HG02852 (cell line): ENCODE measurements at regions not wholly inside any gene's neighbourhood (a gene's known extent, or its start where the extent isn't known, plus 50 kb on each side); places are given as distances from the start of the nearest gene placed in this dataset.
"Not testable (repeated sequence)": the region's sequence is repeated elsewhere in the genome, so short reads cannot be mapped to it uniquely, and the experiment has no call there.

ENCODE experiments used
- ATAC-seq: cut with Tn5 transposase; IDR thresholded peaks from one replicate; pipeline ENCODE4 v1.9.1; 2021; ENCODE audit warnings: mild to moderate bottlenecking, moderate library complexity; ENCODE audit not compliant: unreplicated experiment

DNA sequence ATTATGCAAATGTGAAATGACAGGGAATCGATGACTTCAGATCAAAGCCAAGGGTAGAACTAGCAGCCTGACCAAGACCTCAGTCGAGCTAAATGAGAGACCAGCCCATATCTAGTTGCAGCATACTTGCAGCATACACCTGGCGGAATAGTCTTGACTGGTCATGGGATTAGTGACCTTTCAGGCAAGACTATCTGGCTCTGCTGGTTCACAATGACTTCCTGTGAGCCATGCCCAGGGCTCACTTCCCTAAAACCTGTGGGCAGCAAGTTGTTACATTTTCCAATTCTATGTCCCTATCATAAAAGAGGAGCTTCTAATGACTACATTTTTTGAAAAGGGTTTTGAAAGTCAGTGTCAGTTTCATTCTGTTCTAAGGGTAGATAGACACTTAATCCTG, 1624.9 kb upstream of the CELF4 start:
- ATAC-seq = no peak

DNA sequence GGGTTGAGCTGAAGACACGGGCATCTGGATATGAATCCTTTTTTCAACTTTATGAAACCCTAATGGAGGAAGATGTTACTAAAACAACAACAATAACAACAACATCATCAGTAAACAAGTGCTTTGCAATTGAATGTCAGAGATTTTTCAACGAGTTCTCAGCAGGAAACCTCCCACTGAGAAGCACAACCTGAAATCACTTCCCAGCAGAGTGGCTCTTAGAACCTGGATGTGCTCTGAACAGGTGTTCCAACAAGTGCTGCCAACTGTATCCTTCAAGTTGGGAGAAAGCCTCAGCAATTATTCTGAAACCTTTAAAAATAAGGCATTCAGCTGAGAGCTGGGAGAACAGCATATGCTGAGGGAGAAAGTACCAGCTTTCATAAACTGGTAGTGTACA, 1622.7 kb upstream of the CELF4 start:
- ATAC-seq = no peak

DNA sequence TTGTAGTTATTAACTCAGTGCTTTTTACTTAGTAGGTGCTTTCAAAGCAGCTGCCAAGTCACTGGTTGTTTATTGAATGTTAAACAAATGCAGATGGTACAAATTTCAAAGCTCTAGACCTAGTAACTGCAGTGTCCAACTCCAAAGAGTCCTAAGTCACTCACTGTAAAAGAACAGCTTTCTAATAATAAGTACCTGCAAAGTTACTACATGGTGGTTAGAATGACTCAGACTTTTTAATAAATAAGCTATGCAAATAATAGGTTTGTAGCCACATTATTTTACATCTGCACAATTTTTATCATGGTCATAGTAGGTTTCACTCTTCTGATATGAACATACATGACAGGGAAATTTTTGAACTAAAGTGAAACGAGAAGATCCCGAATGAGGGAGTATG, 1620.4 kb upstream of the CELF4 start:
- ATAC-seq = no peak

DNA sequence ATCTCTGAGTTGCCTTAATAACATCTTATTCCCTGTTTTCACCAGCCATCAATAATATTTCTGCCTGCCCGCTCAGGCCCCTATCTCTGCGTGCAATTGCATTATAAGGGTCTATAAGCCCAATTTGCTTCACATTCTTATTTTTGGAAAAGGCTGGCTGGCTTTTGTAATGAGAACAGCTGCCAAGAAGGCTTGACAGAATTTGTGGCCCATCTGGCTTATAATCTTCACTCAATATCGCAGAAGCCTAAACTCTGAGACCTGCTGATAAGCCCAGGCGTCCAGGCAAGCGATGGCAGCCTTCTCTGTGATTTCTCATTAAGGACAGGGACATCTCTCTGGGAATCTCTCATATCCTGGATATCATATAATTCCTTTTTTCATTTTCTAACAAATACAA, 1618.6 kb upstream of the CELF4 start:
- ATAC-seq = no peak

DNA sequence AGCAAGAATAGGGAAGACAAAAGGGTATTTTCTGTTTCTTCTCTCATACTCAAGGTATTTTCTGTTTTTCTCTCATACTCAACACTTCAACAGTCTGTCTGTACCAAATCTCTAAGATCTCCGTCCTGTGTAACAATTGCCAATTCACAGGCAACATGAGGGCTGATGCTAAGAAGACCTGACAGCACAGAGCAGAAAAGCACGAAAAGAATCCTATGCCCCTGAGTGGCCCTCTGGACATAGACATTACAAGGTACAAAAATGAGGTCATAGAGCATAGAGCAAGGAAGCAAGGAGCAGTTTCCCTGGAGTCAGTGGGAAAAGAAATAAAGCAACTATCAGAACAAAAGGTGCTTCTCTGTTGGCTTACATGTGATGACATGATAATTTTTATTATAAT, 1612.6 kb upstream of the CELF4 start:
- no peak for ATAC-seq

DNA sequence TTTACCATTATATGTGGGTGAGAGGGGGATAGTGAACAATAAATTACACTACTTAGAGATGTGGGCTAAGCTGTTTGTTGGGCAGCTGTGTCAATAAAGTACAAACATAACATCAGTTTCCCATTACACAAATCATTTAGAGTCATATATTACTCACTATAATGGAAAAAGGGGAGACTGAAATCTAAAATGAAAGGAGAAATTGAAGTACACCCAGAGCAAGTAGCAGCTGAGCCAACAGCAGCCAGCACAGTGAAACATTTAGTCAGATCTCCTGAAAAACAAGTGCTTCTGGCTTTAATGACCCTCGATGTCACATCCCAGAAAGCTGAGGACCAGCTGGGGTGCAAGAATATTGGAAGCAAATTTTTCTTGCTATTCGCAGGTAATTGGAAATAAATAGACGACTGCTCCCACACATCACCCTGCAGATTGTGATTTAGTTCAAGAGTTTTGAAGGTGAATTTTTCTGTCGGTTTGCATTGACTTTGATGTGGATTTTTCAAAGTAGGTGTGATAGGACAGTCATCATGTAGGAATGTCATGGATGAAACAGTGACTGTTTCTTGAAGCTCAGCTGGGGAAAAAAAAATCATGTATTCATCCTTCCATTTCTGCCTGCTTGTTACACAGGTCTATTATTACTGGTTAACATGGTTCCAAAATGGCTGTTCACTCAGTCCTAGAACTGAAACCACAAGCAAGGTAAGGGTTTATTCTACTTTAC, 1607.3 kb upstream of the CELF4 start:
- ATAC-seq = no peak

DNA sequence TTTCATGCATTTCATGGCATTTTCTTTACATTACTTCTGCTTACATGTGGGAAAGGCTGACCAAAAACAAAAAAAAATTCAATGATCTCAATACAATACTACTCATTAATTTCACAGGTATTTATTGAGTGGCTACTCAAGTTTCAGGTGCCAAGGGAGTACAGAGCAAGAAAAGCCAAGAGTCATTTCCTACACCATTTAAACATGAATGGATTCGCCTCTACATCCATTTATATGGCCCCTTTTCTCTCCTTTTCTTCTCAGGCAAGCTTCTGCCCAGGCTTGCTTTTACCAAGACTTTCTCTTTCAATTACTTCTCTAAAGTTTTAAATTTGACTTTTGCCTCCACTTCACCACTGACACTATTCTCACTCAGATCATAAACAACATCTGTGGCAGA, 1603.1 kb upstream of the CELF4 start:
- ATAC-seq = no peak

DNA sequence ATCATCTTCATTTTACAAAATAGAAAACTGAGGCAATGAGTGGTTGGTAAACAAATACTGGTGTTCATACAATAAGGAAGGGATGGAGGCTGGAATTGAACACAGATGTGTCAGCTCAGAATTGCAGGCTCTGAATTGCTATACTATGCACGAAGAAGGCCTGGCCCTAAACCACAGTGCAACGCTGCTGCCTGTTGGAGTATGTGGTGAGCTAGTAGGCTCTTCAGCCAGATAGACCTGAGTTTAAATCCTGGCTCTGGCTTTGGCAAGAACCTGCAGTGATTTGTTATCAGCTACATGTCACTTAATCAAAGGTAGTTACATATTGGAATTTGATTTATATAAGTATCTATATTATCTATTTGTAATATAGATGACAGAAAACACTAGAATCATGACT, 1602.4 kb upstream of the CELF4 start:
- no peak for ATAC-seq

DNA sequence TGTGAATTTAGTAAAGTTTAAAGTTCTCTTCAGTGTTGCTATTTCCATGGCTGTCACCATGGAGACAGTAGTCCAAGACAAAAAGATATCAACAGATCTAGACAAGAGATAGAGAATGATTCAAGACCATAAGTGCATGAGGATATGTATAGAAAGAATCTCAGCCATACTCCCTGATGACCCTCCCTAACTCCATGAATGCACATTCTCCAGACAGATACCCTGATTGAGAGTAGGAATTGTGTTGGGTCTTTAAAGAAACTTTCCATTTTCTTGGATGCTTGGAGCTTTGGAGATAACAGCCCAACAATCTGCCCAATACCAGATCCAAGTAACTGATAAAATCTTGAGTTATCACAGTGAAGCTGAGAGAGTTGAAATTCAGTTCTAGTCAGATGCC, 1601.2 kb upstream of the CELF4 start:
- ATAC-seq = no peak

DNA sequence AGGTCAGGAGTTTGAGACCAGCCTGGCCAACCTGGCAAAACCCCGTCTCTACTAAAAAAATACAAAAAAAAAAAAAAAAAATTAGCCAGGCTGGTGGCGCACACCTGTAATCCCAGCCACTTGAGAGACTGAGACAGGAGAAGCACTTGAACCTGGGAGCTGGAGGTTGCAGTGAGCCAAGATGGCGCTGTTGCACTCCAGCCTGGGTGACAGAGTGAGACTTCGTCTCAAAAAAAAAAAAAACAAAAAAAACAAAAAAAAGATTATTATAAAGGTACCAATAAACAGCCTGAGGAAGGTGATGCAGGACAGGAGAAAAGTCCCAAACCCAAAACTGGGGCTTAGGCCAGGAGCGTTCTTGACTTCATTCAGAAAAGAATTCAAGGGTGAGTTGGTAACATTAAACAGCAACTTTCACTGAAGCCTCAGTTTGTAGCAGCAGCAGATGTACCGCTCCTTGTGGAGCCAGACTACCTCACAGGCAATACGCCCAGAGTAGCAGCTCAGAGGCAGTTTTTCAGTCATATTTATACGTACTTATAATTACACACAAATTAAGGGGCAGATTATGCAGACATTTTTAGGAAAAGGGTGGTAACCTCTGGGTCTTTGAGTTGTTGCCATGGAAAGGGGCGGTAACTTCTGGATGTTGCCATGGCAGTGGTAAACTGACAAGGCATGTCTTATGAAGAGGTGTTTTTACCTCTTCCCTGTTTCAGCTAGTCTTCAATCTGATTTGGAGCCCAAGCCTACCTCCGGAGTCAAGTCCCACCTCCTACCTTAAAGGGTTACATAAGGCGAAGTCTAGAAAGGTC, 1596.6 kb upstream of the CELF4 start:
- ATAC-seq = no peak

DNA sequence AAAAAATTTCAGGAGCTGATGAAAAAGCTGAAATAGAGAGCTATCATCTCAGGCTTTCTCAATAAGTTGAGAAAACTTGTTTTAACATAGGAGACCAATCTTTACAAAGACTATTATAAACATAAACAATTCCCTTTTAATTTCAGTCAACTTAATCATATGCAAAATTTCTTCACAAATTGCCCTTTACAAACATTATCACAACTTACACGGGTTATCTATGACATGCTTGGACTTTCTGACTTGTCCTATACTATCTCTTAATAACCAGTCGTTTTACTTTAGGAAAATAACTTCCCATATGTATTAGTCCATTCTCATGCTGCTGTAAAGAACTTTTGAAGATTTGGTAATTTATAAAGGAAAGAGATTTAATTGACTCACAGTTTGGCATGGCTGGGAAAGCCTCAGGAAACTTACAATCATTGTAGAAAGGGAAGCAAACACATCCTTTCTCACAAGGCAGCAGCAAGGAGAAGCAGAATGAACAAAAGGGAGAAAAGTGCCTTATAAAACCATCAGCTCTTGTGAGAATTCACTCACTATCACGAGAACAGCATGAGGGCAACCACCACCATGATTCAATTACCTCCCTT, 1583.7 kb upstream of the CELF4 start:
- no peak for ATAC-seq

DNA sequence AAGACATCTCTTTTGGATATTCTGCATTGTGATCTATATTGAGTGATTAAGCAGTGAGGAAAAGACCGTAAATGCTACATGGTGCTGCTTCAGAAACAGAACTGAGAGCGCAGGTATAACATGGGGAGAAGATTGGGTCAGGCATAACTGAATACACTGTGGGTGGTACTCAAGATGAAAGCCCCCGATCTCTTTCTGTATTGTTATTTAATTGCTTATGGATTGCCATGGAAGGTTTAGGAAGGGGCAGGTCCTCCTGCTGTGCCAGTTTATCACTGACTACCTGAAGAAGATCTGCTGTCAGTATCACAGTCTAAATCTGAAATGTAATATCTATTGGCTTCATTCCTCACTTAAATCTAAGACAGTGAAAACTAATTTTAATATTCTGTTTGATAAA, 1568.7 kb upstream of the CELF4 start:
- ATAC-seq = no peak

DNA sequence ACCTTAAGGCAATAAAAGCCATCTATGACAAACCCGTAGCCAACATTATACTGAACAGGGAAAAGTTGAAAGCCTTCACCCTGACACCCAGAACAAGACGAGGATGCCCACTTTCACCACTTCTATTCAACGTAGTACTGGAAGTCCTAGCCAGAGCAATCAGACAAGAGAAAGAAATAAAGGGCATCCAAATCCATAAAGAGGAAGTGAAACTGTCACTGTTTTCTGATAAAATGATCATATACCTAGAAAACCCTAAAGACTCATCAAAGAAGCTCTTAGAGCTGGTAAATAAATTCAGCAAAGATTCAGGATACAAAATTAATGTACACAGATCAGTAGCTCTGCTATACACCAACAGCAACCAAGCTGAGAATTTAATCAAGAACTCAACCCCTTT, 1561.9 kb upstream of the CELF4 start:
- ATAC-seq = not testable (repeated sequence)

DNA sequence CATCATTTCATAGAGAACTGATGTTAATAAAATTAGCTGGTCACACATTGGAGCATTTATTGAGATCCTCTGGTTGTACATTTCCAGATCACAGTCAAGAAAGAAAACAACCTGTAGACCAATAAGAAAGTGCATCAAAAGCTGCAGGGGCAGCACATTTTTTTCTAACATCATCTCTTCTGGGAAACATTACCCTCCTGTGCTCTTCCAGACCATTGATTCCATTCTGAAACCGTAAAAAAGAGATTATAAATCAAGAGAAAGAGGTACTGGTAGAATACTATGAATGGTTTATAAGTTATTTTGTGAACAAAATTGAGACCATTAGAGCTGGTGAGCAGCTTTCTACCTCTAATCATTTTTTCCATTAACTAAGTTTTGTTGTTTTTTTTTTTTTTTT, 1548.2 kb upstream of the CELF4 start:
- ATAC-seq = no peak

DNA sequence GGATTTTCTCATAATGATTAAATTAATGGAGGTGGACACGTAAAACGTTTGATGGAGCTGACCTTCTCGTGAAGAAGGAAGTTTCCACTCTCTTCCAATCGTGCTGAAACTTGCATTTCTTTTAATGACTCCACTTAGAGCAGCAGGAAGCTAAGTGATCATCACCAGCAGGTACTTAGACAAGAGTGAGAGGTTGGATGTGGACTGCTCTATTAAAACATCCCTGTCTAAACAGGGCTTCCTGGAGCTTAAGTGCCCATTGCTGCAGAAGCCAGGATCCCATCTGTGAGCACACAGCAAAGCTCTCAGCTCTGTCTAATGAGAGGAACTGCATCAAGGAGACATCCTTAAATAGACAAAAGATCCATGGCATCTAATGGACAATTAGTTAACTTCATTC, 1539.5 kb upstream of the CELF4 start:
- no peak for ATAC-seq

DNA sequence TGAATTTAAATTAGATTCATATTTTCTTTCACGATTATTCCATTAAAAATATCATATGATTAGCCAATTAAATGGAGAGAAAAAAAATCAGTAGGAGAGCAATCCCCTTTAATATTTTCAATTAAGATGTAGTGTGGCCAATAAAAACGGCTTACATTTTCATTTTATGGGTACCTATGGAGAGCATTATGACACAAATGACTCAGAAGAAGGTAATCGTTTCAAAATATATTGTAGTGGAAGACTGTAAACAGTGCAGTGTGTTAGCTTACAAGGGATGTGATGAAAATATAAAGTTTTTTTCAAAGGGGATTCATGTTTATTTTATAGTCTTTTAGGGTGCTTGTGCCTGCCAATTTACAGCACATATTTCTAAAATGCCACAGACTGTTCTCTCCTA, 1507.4 kb upstream of the CELF4 start:
- no peak for ATAC-seq

DNA sequence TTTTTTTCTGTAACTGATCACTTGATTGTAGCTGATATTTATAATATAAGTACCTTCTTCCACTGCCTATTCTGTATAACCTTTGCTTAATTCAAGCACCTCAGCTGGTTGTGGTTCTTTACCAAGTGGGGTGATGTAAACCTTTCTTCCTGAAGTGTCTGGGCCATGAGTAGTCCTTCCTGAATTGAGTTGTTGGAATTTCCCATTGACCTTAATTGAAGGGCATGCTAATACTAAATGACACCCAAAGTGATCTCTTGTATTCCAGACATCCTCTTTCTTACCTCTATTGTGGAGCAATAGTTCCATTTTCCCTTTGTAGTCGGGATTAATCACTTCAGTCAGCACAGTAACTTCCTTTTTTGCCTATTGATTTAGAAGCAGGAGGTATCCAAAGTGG, 1496.8 kb upstream of the CELF4 start:
- no peak for ATAC-seq

DNA sequence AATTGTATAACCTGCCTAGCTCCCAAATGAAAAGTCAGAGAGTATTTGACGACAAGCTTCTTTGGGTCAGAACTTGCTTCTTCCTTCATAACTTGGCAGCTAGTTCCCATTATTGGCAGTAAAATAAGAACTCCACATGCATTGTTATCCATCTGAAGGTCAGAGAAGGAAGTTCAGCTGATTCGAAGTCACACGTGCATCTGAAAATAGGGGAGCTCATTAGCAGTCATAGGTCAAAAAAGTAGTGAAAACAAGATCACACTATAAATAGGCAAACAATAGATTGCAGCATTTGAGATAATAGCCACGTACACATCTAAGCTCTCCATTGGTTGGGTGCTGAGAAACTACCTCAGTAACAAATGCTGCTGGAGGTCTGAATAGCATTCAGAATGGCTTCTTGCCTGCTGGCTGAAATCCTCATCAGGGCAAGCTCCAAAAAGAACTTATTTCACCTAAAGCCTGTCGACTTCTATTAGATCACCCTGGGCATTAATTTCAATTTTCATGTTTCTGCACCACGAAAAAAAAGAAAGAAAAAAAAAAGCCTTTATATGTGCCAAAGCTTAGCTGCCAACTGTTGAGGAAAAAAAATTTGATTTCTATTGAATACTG, 1492.9 kb upstream of the CELF4 start:
- no peak for ATAC-seq

DNA sequence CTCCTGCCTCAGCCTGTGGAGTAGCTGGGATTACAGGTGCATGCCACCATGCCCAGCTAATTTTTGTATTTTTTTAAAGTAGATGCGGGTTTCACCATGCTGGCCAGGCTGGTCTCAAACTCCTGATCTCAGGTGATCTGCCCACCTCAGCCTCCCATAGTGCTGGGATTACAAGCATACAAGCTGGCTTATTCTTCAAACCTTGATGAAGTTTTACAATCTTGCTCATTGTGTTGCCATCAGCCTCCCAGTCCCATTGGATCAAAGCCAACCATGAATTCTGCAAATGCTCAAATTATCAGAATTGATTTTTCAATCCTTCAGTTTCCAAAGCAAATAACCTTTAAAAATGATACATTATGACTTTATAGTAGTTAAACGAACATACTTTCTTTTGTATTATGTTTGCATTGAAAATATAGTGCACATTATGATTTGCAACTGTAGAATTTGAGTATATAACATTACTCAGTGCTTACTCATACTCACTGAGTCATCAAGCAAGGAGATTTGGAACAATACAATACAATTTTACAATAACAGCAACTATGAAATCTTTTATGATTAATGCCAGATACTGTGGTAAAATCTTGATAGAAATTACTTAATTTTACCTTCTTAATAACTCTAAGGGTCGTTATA, 1491.9 kb upstream of the CELF4 start:
- ATAC-seq = no peak

DNA sequence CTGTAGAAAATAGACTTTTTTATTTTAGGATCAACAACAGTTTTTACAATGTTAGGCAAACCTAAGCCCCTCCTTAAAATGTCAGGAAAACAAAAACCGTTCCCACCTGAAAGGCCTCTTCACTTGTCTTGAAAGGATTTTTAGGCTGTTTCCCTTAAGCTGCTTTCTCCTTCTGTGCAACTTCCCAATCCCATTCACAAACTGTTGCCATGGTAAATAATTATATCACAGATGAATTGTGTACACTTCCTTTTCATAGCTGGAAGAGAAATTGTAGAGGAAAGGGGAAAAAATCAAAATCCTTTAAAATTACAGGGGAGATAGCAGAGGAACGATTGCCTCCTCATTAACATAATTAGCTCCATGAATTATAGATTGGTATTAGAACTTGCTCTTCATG, 1488.0 kb upstream of the CELF4 start:
- ATAC-seq = no peak

DNA sequence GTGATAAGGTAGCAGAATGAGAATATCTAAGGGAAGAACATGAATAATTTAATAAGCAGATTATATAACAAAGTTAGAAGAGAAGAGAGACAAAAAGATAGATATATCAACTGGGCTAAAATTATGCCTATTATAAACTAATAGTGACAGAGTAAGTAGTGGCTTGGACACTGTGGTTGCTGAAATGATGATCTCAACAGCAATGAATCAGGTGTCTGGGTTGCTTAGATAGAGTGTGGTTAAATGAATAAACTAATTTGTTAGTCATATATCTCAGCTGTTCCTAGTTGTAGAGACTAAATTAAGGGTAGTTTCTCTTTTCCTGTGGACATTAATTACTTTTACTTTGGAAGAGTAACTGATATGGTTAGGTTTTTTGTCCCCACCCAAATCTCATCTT, 1485.4 kb upstream of the CELF4 start:
- ATAC-seq = no peak
